Germinal center (tissue), 1 donor: ENCODE measurements at regions not wholly inside any gene's neighbourhood (a gene's known extent, or its start where the extent isn't known, plus 50 kb on each side); places are given as distances from the start of the nearest gene placed in this dataset.

Experiments
- DNase-seq: peaks from one replicate; pipeline ENCODE4 v3.0.0; 2012; ENCODE audit warnings: mixed read lengths, low spot score

- DNase-seq = no peak
These were observed 101.3 kb upstream of the ZBTB40 start for GRCh38 chr1:22350171-22350923.

- DNase-seq = no peak
These were observed 100.5 kb upstream of the ZBTB40 start for GRCh38 chr1:22350924-22351767.

- DNase-seq = no peak
These were observed 99.9 kb upstream of the ZBTB40 start for GRCh38 chr1:22351768-22352080.

DNA sequence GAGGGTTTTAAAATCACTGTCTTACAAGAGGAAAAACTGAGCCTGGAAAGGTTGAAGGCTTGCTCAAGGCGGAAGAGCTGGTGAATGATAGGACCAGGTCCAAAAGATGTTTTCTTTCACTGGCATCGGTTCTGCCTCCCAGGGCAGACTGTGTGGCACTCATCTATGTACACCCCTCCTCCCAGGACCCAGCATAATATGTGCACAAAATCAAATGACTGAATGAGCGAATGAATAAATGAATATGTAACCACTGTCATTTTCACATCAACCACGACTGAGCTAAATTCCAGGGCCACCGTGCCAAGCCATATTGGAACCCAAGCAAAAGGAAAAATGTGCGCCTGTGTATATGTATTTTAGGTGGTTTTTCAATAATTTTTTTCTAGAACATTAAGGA, 99.3 kb upstream of the ZBTB40 start:
- no peak for DNase-seq

DNA sequence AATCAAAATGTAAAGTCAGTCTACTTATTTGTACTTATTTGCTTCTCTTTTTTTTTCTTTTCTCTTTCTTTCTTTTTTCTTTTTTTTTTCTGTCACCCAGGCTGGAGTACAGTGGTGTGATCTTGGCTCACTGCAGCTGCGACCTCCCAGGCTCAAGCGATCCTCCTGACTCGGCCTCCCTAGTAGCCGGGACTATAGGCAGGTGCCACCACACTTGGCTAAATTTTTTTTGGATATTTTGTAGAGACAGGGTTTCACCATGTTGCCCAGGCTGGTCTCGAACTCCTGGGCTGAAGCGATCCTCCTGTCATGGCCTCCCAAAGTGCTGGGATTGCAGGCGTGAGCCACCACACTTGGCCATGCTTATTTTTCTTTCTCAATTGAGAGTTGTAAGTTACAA, 98.8 kb upstream of the ZBTB40 start:
- DNase-seq = no peak

DNA sequence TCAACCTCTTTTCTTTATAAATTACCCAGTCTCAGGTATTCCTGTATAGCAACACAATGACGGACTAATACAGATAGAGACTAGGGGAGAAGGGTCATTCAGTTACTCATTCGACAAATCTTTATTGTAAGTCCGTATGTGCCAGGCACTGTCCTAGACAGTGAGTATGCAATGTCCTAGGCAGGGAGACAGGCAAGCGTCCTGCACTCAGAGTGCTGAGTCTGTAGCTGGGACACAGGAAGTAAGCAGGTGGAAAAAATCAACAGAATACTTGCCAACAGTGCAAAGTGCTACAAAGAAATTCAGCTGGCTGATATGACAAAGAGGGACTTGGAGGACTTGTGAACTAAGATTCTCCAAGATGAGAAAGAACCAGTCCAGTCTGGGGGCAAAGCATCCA, 92.2 kb upstream of the ZBTB40 start:
- no peak for DNase-seq

DNA sequence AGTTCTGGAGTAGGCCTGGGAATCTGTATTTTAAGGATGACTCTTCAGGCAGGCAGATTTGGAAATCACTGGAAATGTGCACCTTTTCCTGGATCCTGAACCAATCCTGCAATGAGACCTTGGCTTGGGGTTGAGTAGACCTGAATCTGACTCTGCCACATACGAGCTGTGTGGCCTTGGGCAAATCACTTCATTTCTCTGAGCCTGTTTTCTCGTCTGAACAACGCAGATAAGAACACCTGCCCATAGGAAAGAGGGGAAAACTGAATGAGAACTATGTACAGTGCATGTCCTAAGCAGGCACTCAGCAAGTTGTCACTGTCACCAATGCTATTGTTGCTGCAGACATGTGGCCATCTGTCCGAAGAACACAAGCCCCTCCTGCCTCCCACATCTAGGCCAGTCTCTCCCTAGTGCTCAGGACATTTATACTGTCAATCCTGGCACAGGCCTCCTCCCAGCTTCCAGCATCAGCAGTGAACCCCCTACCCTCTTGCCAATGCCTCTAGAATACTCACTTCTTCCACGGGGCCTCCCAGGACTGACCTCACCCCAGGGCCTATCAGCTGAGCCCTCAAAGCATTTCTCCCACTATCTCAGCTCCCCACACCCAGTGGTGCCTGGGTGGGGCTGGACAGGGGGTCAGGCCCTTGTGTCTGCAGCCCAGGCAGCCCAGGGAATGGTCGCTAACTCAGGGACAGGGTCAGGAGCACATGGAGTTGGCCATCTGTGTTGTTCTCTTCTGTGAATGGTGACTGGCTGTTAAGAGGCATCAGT, 88.8 kb upstream of the ZBTB40 start:
- DNase-seq = no peak

GRCh38 chr1:22363403-22364325, 88.0 kb upstream of the ZBTB40 start:
- DNase-seq = no peak

- no peak for DNase-seq
These were observed 87.4 kb upstream of the ZBTB40 start for GRCh38 chr1:22364326-22364650.

DNA sequence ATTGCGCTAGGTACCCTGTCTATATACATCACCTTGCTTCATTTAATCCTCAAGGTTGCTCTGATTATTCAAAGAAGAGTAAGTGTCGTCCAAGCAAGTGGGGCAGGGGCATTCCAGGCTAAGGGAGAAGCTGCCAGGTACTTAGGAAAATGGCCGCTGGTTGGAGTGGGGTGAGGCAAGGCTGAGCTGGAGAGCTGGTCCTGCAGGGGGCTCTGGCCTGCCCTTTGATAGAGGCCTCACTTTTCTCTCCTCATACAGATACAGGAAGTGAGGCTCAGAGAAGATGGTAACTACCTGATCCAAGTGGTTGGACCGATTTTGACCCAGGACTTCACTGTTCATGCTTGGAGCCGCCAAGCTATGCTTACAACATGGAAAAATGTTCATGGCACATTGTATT, 86.9 kb upstream of the ZBTB40 start:
- no peak for DNase-seq

DNA sequence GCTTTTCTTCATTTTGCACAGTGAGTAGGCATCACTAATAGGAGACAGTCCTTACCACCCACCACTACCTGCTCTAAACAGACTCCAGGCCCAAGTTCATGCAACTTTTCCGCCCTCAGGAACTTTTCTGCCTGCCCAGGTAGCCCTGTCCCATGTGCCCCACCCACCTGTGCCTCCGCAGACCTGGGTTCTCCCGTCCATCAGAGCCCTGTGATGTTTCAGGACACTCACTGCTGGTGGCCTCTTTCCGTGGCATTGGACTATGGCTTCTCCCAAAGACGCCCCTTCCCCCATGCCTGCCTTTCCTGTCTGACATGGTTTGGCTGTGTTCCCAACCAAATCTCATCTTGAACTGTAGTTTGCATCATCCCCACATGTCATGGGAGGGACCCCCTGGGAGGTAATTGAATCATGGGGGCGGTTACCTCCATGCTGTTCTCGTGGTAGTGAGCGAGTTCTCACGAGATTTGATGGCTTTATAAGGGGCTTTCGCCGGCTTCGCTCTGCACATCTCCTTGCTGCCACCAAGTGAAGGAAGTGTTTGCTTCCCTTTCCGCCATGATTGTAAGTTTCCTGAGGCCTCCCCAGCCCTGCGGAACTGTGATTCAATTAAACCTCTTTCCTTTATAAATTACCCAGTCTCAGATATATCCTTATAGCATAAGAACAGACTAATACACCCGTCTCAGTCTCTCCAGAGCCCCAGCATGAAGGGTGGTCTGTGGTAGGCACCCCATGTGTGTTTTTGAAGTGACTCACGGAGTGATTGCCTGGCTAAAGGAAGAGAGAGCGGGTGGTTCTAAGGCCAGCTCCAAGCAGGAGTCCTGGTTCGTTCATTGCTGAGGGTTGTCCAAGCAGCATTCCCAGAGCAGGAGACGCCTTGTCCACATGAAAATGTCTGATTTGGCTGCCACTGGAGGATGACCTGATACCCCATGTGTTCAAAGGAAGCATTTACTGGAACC, 86.0 kb upstream of the ZBTB40 start:
- no peak for DNase-seq

GRCh38 chr1:22366346-22366745, 85.3 kb upstream of the ZBTB40 start:
- no peak for DNase-seq

DNA sequence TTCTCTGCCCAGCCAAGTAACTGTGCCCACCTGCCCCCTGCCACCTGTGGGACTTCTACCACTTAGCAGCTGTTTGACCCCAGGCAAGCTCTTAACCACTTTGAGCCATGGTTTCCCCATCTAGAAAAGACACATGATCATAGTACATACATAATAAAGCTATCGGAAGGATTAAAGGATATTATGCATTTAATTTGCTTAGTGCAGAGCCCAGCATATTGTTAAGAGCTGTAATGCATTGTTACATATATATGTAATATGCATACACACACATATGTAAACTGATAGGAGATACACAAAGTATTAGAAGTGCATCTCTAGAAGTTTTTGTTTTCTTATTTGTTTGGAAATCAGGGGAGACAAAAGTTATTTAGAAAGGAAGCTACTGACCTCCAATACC, 83.5 kb upstream of the ZBTB40 start:
- DNase-seq = no peak

- DNase-seq = no peak
These were observed 82.1 kb upstream of the ZBTB40 start for GRCh38 chr1:22369294-22370189.

- DNase-seq = no peak
These were observed 81.5 kb upstream of the ZBTB40 start for GRCh38 chr1:22370190-22370498.

DNA sequence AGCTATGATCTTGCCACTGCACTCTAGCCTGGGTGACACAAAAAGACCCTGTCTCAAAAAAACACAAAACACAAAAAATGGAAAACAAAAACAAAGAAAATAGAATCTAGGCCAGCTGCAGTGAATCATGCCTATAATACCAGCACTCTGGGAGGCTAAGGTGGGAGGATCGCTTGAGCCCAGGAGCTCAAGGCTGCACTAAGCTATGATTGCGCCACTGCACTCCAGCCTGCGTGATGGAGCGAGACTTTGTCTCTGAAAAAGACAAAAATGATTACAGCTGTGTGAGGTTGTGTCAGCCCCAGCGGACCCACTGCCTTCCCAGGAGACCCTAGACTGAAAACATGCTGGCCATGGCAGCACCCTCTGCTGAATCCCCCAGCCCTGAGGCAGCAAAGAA, 80.2 kb upstream of the ZBTB40 start:
- DNase-seq = no peak

DNA sequence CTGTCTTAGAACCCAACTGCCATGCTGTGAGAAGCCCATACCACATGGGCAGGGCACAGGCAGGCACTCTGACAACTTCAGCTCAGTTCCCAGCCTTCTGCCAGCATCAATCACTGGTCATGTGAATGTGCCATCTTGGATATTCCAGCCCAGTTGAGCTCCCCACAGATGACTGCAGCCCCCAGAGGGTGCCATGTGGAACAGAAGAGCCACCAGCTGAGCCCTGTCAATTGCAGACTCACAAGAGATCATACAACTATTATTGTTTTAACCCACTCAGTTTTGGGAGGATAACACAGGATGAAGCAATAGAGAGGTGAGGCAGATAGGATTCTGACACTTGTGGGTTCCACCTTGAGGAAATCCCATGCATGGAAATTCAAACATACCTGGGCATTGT, 78.4 kb upstream of the ZBTB40 start:
- DNase-seq = no peak

GRCh38 chr1:22374001-22374400, 77.7 kb upstream of the ZBTB40 start:
- no peak for DNase-seq

DNA sequence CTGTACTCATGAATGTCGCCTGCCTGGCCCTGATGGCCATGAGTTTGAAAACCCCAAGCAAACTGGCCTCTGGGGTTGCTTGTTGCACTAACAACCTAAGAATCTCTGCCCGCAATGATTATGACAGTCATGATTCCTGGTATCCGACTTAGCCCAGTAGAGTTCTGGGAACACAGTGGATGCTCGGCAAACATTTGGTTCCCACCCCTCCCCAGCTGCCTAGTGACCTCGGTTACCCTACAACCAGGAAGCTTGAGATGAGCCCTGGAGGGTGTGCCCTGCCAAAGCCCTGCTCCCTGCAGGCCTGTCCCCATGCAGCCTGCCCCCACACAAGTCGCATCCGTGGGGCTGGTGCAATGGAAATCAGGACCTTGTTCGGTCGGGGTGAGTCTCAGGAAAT, 76.0 kb upstream of the ZBTB40 start:
- DNase-seq = no peak

GRCh38 chr1:22376001-22376400, 75.7 kb upstream of the ZBTB40 start:
- DNase-seq = no peak
